ENCODE measurements at regions not wholly inside any gene's neighbourhood (a gene's known extent, or its start where the extent isn't known, plus 50 kb on each side); places are given as distances from the start of the nearest gene placed in this dataset.
A peak's percentile ranks its signal among the peaks of the same experiment; 100 is the strongest.

DNA sequence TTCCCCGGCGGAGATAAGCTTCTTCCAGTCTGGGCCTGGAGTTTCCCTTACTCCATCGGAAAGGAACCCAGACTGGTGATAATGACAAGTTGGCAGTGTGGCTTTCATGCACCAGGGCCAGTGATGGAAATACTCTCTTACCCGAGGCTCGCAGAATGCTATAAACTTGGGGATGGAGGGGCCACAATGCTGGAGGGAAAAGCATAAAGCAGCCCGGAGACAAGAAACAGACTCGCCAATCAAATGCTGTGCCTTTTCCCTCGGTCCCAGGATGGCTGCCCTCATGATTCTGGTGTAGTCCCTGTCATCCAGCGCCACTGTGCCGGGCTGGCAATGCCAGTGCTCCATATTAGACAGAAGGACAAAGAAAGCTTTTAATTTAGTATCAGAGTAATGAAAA lies 325.6 kb downstream of the THBS2 start:
- intact Hi-C loops (cut with DNase I): no loop called here

DNA sequence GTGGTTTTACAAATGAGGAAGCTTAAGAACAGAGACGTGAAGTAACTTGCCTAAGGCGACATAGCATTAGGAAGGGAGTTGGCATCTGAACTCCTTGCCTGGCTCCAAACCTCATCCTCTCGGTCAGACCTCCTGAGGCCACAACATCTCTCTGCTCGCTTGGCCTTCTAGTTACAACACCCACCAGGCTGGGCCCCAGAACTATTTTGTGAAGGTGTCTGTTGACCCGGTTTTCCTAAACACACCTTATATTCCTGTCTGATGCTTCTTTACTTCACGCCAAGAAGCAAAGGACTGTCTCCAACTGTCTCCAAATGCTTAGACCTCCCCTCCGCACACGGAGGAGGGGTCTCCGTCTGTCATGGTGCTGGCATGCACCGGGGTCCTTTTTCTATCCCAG lies 326.6 kb downstream of the THBS2 start:
- peak; percentile 6 for DNase-seq
- Histone ChIP-seq H3K9ac (ENCODE audit: low read depth in 2 of 2, low read length in 2 of 2) (no peak overlapping the region), H3K36me3 (no peaks in the 10 kb centered on the region), H3K4me3 (no peak overlapping the region), H3K27ac (no peak overlapping the region), H3K4me1 (no peaks in the 10 kb centered on the region), H3K9me3 (no peaks in the 10 kb centered on the region), H3K27me3 (no peaks in the 10 kb centered on the region)
- TF ChIP-seq, protein P1, sequence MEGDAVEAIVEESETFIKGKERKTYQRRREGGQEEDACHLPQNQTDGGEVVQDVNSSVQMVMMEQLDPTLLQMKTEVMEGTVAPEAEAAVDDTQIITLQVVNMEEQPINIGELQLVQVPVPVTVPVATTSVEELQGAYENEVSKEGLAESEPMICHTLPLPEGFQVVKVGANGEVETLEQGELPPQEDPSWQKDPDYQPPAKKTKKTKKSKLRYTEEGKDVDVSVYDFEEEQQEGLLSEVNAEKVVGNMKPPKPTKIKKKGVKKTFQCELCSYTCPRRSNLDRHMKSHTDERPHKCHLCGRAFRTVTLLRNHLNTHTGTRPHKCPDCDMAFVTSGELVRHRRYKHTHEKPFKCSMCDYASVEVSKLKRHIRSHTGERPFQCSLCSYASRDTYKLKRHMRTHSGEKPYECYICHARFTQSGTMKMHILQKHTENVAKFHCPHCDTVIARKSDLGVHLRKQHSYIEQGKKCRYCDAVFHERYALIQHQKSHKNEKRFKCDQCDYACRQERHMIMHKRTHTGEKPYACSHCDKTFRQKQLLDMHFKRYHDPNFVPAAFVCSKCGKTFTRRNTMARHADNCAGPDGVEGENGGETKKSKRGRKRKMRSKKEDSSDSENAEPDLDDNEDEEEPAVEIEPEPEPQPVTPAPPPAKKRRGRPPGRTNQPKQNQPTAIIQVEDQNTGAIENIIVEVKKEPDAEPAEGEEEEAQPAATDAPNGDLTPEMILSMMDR (IDR thresholded peaks at IDR 0.05): no peak
- intact Hi-C loops (cut with DNase I): no loop called here

More for the DNA sequence above, 325.6 kb downstream of the THBS2 start:
- no peak overlapping the region for H3K9ac ChIP-seq (ENCODE audit: low read depth in 2 of 2, low read length in 2 of 2)
- no peaks in the 10 kb centered on the region for H3K4me1 ChIP-seq
- no peaks in the 10 kb centered on the region for H3K36me3 ChIP-seq
- peak; percentile 3 for DNase-seq
- H3K27me3 ChIP-seq: no peaks in the 10 kb centered on the region
- TF ChIP-seq, protein P1 (IDR thresholded peaks at IDR 0.05): no peak
- no peak overlapping the region for H3K27ac ChIP-seq
- no peak overlapping the region for H3K4me3 ChIP-seq
- no peaks in the 10 kb centered on the region for H3K9me3 ChIP-seq

DNA sequence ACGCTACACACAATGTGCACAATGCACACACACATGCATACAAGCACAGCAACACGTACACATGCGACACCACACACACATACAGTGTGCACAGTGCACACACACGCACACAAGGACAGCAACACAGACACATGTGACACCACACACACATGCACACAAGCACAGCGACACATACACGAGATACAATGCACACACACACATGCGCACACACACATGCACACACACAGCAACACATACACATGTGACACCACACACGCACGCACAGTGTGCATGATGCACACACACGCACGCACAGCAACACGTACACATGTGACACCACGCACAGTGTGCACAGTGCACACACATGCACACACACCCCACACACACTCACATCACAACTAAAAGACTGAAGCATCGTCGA lies 327.3 kb downstream of the THBS2 start:
- Histone ChIP-seq H3K9me3 (no peaks in the 10 kb centered on the region), H3K36me3 (no peaks in the 10 kb centered on the region), H3K4me3 (no peak overlapping the region), H3K9ac (ENCODE audit: low read depth in 2 of 2, low read length in 2 of 2) (no peak overlapping the region), H3K27ac (no peak overlapping the region), H3K4me1 (no peaks in the 10 kb centered on the region), H3K27me3 (no peaks in the 10 kb centered on the region)
- peak; percentile 7 for DNase-seq
- intact Hi-C loops (cut with DNase I): no loop called here
- TF ChIP-seq, protein P1 (IDR thresholded peaks at IDR 0.05): no peak

DNA sequence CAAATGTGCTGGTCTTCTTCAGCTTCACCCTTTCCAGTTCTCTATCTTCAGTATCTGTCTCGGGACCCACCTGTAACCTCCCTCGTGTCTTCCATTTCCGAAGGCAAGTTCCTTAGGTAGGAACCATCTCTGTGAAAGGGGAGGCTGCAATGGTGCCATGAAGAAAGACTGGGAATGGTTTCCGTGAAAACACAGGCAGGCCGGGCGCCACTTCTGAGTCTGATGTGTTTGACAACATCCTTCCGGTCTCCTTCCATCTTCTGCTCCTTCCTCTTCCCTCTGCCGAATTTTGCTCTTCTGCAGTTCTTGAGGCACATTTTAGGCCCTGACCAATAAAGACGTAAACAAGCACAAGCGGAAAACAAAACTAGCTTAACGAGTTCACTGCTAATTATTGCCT lies 328.0 kb downstream of the THBS2 start:
- Histone ChIP-seq H3K27me3 (no peaks in the 10 kb centered on the region), H3K4me1 (no peaks in the 10 kb centered on the region), H3K9me3 (no peaks in the 10 kb centered on the region), H3K9ac (ENCODE audit: low read depth in 2 of 2, low read length in 2 of 2) (no peak overlapping the region), H3K27ac (no peak overlapping the region), H3K36me3 (no peaks in the 10 kb centered on the region), H3K4me3 (no peak overlapping the region)
- intact Hi-C loops (cut with DNase I): no loop called here
- TF ChIP-seq, protein P1 (IDR thresholded peaks at IDR 0.05): no peak
- peak; percentile 2 for DNase-seq

DNA sequence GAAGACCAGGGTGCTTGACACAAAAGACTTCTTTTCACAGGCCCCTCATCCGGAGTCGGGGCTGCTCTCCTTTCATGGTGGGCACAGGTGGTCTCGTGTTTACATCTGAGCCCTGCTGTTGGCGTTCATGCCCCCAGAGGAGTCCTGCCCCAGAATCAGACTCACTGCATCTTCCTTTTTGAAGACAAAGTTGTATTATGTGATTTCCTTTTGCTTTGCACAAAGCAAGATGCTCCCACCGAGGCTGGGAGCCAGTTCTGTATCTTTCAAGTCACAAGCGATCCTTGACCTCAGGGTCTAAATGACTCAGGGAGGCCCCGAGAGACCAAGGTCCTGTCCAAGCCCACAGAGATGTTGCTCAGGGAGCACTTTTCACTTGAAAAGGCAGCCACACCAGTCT lies 330.5 kb downstream of the THBS2 start:
- intact Hi-C loops (cut with DNase I): no loop called here
- Histone ChIP-seq H3K4me3 (no peak overlapping the region), H3K9me3 (no peaks in the 10 kb centered on the region)

More for the DNA sequence above, 330.5 kb downstream of the THBS2 start:
- Histone ChIP-seq H3K36me3 (no peaks in the 10 kb centered on the region), H3K27me3 (no peaks in the 10 kb centered on the region), H3K27ac (no peak overlapping the region), H3K4me1 (no peaks in the 10 kb centered on the region), H3K9ac (ENCODE audit: low read depth in 2 of 2, low read length in 2 of 2) (no peak overlapping the region)
- TF ChIP-seq, protein P1 (IDR thresholded peaks at IDR 0.05): no peak
- DNase-seq: peak; percentile 12
